ENCODE measurements at regions not wholly inside any gene's neighbourhood (a gene's known extent, or its start where the extent isn't known, plus 50 kb on each side); places are given as distances from the start of the nearest gene placed in this dataset.
"Not testable (repeated sequence)": the region's sequence is repeated elsewhere in the genome, so short reads cannot be mapped to it uniquely, and the experiment has no call there.

- no peak for DNase-seq (ENCODE audit: low read depth in 2 of 2)
Measured at GRCh38 chr6:141498977-141499376, 633.7 kb upstream of the GJE1 start.

GRCh38 chr6:141492521-141493284, 640.0 kb upstream of the GJE1 start:
- no peak for DNase-seq (ENCODE audit: low read depth in 2 of 2)

DNA sequence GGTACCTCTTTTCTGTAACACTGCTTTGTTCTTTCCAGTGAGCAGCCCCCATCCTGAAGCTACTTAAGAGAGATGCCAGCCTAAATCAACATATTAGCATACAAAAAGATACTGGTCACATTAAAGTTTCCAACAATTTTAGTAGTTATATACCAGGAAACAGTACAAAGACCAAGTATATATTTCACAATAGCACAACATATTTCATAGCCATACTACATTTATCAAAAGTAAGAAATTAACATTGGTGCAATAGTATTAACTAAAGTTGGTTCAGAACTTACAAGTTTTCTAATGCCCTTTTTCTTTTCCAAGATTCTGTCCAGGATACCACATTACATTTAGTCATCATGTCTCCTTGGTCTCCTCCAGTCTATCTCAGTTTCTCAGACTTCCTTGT, 641.0 kb upstream of the GJE1 start:
- no peak for DNase-seq (ENCODE audit: low read depth in 2 of 2)

DNA sequence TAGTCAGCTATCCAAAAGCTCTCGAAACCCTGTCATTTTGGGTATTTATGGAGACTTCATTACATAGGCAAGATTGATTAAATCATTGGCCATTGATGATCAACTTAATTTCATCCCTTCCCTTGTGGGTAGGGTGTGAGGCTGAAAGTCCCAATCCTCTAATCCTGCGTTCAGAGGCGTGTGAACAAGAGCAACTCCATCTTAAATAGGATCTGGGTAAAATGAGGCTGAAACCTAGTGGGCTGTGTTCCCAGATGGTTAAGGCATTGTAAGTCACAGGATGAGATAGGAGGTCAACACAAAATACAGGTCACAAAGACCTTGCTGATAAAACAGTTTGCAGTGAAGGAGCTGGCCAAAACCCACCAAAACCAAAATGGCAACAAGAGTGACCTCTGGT, 641.7 kb upstream of the GJE1 start:
- DNase-seq (ENCODE audit: low read depth in 2 of 2), result no peak

- DNase-seq (ENCODE audit: low read depth in 2 of 2), result no peak
Measured at GRCh38 chr6:141488488-141488887, 644.2 kb upstream of the GJE1 start.

DNA sequence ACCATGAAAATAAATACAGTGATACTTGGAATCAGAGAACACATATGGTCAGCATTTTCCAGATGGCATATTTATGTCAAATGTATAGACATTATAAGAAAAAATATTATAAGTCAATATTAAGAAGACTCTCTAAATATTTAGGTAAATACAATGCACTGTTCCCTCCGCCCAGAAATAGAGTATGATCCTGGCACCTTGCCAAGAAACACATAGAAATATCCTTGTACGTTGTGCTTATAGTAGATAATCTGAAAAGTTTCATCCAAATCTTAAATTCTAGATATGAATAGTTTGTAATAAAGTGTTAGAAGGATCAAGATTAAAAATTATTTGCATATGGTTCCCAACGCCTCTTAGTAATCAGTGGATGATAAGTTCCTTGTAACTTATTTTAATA, 645.8 kb upstream of the GJE1 start:
- DNase-seq (ENCODE audit: low read depth in 2 of 2), result no peak

- DNase-seq (ENCODE audit: low read depth in 2 of 2), result no peak
Measured at GRCh38 chr6:141484711-141485110, 648.0 kb upstream of the GJE1 start.

- DNase-seq (ENCODE audit: low read depth in 2 of 2), result peak; percentile 7 to 14
Measured at GRCh38 chr6:141483598-141484061, 649.1 kb upstream of the GJE1 start.

- no peak for DNase-seq (ENCODE audit: low read depth in 2 of 2)
Measured at GRCh38 chr6:141482796-141483597, 649.7 kb upstream of the GJE1 start.

DNA sequence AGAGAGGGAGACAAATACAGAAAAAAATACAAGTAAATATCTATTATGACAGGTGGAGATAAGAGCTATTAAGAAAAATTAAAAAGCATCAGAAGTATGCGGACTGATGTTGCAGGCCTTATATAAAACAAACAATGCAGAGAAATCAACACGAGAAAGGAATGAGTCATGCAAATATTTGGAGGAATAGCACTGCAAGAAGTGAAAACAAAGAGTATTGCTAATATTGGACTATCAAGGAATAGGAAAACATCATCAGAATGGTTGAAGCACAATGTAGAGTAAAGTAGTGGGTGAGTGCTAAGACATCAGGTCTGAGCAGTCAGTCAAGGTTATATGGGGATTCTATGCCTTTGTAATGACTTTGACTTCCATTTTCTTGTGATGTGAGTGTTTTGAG, 657.5 kb upstream of the GJE1 start:
- no peak for DNase-seq (ENCODE audit: low read depth in 2 of 2)

- no peak for DNase-seq (ENCODE audit: low read depth in 2 of 2)
Measured at GRCh38 chr6:141472162-141472928, 660.4 kb upstream of the GJE1 start.

DNA sequence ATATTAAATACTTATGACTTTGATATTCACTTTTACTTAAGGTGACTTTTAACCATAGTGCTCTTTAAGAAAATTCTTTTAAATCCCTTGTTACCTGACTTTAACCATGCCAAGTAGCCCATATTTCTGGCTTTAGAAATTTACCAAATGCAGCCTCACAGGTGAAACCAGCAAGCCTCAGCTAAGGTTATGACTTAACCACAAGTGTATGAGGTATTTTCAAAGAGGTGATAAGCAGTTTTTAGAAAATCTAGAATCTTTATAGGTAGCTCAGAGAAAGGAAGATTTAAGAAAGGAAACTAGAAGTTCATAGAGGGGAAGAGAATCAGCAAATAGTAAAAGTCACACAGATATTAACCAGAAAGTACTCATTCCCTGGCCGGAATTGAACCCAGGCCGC, 661.9 kb upstream of the GJE1 start:
- no peak for DNase-seq (ENCODE audit: low read depth in 2 of 2)

- no peak for DNase-seq (ENCODE audit: low read depth in 2 of 2)
Measured at GRCh38 chr6:141467881-141468280, 664.8 kb upstream of the GJE1 start.

DNA sequence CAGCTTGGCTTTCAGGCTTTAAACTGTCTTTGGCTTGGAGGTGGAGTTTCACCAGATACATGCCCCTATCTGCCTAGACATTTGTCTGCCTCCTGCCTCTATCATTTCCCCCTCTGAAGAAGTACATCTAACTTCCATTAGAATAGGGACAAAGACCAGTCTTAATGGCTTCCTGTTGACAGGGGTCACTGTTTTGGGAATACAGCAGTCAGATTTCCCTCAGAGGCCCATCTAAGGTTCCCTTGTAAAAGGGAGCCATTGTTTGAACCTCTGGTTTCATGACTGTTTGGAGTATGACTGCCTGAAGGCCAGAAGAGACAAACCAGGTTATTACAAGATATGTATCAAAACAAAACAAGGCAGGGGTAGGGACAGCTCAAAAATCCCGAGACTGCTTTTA, 665.7 kb upstream of the GJE1 start:
- DNase-seq (ENCODE audit: low read depth in 2 of 2), result no peak

- DNase-seq (ENCODE audit: low read depth in 2 of 2), result no peak
Measured at GRCh38 chr6:141464896-141465295, 667.8 kb upstream of the GJE1 start.

DNA sequence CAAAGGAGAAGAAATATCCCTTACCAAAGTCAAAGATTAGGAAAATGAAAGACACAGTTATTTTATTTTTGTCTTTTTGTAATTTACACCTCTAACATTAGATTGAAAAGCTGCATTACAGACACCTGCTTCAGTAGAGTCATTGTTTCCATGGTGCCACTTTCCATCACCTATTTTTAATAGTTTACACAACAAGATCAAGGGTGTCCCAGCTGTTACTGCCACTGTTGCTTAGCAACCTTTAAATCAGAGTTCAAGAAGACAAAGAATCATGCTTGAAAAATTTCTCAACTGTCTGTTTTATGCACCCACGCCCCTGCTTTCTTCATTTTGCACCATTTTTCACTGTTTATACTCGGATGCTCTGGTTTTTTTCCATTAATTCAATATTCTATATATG, 668.2 kb upstream of the GJE1 start:
- DNase-seq (ENCODE audit: low read depth in 2 of 2), result no peak

DNA sequence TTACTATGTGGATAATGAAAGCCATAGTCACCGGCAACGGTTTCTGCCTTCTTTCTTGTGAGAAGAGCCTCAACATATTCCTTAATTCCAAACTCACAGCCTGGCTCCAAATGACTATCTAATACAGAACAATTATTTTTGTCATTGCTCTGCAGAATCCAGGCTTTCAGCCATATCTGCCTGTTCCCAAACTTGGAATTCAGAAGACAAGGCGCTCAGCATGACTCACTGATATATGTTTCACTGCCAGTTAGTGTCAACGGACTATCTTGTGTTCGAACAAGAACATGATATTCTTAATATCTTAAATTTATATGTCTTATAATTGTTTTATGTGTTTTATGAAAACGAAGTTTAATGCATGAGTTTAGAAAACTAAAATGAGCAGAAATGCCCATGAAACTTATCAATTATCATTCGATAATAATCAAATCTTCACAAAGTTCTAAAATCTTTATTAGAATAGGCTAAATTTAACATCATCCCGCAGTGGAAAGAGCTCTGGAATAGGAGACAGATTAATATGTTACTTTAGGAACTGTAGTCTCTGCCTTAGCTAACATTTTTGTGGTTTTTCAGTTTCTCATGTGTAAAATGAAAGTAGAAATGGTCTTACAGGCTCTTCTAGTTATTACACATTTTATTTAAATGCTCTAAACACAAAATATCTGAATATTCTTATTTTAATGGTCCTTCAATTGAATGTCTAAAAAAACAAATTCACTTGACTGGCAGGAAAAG, 669.3 kb upstream of the GJE1 start:
- DNase-seq (ENCODE audit: low read depth in 2 of 2), result no peak

GRCh38 chr6:141460743-141461484, 671.8 kb upstream of the GJE1 start:
- DNase-seq (ENCODE audit: low read depth in 2 of 2), result no peak

- not testable (repeated sequence) for DNase-seq (ENCODE audit: low read depth in 2 of 2)
Measured at GRCh38 chr6:141460245-141460644, 672.5 kb upstream of the GJE1 start.

DNA sequence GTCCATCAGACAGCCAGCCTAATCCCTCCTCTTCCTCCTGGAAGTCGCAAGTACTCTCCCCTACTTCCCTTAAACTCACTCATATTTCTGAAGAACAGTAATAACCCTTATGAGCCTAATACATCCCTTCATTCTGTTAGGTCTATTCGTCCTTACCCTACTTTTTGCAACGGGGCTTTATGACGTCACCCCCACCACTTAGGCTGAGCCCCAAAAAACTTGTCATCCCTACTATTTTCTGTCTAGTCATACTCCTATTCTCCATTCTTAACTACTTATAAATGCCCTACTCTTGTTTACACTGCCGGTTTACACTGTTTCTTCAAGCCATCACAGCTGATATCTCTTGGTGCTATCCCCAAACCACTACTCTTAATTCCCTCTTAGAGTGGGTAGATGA, 674.7 kb upstream of the GJE1 start:
- not testable (repeated sequence) for DNase-seq (ENCODE audit: low read depth in 2 of 2)

DNA sequence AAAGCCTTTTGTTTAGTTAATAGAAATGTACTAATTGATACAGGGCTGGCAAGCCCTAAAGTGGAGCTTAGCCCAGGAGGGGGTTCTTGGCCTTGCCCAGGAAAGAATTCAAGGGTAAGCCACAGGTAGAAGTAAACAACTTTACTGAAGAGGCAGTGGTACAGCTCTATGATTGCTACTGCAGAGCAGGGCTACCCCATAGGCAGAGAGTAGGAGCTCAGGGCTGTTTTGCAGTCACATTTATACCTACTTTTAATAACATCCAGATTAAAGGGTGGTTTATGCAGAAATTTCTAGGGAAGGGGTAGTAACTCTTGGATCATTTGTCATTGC, 680.4 kb upstream of the GJE1 start:
- DNase-seq (ENCODE audit: low read depth in 2 of 2), result no peak
